Gastroesophageal sphincter (tissue), 3 donors: ENCODE measurements at regions not wholly inside any gene's neighbourhood (a gene's known extent, or its start where the extent isn't known, plus 50 kb on each side); places are given as distances from the start of the nearest gene placed in this dataset.

Source experiments
- EP300 ChIP-seq: sonication (generic); formaldehyde crosslinking; IDR thresholded peaks from one replicate; pipeline ENCODE4 v1.6.1; 2017; ENCODE audit warnings: antibody characterized with exemption, mild to moderate bottlenecking
- POLR2A ChIP-seq, 2 donors: fragments of 450-650 bp; IDR thresholded peaks; one replicate each; pipeline ENCODE4 v1.6.1; 2017; ENCODE audit warnings: antibody characterized with exemption in 2 of 2, mild to moderate bottlenecking in 2 of 2, moderate library complexity in 1 of 2
- POLR2AphosphoS5 ChIP-seq: sonication (generic); formaldehyde crosslinking; IDR thresholded peaks from one replicate; pipeline ENCODE4 v1.6.1; 2017; ENCODE audit warnings: antibody characterized with exemption
- TF ChIP-seq, protein P1 (sequence below), 4 experiments: fragments of 200-600 bp in 2 of 4; fragments of 450-650 bp in 2 of 4; sonication (generic) in 1 of 4; IDR thresholded peaks; one replicate each; pipeline ENCODE4 v1.5.1; 2017 to 2019; ENCODE audit warnings: antibody characterized with exemption in 4 of 4, mild to moderate bottlenecking in 2 of 4, moderate library complexity in 2 of 4

DNA sequence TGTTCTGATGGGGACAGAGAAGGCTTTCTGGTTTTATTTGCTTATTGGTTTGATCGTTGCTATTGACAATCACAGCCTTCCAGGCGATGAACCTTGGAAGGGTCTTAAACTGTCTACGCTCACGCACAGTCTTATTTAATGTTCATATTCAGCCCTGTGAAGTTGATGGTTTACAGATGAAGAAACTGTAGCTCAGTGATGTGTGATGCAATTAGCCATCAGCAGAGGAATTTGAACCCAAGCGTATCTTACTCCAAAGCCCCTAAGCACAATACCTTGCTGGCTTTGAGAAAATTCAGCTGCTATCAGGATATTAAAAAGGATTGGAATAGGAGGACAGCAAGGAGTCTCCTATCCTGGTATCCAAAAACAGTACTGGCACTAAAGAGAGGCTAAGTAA lies 77.1 kb upstream of the CALM2 start:
- TF ChIP-seq, protein P1, sequence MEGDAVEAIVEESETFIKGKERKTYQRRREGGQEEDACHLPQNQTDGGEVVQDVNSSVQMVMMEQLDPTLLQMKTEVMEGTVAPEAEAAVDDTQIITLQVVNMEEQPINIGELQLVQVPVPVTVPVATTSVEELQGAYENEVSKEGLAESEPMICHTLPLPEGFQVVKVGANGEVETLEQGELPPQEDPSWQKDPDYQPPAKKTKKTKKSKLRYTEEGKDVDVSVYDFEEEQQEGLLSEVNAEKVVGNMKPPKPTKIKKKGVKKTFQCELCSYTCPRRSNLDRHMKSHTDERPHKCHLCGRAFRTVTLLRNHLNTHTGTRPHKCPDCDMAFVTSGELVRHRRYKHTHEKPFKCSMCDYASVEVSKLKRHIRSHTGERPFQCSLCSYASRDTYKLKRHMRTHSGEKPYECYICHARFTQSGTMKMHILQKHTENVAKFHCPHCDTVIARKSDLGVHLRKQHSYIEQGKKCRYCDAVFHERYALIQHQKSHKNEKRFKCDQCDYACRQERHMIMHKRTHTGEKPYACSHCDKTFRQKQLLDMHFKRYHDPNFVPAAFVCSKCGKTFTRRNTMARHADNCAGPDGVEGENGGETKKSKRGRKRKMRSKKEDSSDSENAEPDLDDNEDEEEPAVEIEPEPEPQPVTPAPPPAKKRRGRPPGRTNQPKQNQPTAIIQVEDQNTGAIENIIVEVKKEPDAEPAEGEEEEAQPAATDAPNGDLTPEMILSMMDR (IDR thresholded peaks at IDR 0.05) = no peak
- TF ChIP-seq POLR2A (IDR thresholded peaks at IDR 0.05) (no peak), POLR2AphosphoS5 (no peak), EP300 (no peak)
